TTC549 (cell line): ENCODE measurements at regions not wholly inside any gene's neighbourhood (a gene's known extent, or its start where the extent isn't known, plus 50 kb on each side); places are given as distances from the start of the nearest gene placed in this dataset.
"Not testable (repeated sequence)": the region's sequence is repeated elsewhere in the genome, so short reads cannot be mapped to it uniquely, and the experiment has no call there.

Experiments used
- FAIRE-seq: peaks from 2 replicates; lab custom pipeline; 2012; peaks lifted over from hg19 to GRCh38; lab: Jason Lieb, UNC

DNA sequence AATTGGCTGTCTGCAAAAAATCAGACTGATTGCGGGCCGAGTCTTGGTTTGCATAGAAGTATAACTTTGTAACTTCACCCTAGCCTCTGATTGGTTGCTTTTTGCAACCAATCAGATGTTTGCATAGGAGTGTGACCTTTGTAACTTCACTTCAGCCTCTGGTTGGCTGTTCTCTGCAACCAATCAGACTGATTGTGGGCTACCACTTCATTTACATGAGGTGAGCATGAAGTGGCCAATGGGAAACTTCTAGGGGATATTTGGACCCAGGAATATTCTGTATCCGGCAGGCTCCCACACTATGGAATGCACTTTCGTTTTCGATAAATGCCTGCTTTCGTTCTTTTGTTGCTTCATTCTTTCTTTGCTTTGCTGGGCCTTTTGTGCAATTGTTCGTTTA lies 667.7 kb downstream of the FAM133A start:
- not testable (repeated sequence) for FAIRE-seq

DNA sequence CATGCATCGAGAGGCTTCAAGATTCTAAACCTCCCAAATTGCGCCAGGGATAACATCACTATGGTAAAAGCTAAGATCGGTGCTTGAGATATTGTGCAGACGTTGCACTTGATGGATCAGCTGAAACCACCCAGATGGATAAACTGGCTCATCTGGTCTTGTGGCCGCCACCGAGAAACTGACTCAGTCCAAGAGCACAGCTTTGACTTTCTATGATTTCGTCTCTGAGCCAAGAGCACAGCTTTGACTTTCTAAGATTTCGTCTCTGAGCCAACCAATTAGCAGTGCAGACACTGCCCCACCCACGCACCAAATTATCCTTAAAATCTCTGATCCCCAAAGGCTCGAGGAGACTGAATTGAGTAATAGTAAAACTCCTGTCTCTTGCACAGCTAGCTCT lies 687.2 kb downstream of the FAM133A start:
- FAIRE-seq: no peak

DNA sequence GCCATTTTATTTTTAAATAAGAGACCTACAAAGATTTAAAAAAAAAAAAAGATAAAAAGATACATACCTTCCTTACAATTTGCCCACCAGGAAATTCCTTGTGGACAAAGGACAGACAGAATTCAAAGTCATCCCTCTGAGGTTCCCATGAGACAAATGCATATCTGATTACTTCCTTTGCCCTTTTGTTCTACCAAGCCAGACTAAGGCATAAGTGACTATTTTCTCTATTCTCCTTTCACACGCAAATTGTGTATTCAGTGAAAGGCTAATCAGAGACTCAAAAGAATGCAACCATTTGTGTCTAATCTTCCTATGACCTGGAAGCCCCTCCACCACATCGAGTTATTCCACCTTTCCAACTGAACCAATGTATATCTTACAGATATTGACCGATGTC lies 691.7 kb downstream of the FAM133A start:
- no peak for FAIRE-seq

DNA sequence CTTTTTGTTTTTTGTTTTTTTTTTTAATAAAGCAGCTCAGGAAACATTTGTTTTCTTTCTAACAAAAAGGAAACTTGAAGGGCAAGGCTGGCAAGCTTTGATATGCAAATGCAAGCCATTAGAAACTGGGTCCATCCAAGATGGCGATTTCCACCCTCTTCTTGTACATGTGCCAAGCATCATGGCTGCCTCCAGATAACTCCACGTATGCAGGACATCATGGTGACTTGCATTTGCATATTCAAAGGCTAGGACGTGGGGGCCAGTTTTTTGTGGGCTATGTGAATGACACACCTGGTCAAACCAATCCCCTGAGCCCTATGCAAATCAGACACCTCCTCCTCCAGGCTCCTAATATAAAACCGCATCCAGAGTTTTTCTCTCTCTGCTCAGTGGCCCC lies 692.6 kb downstream of the FAM133A start:
- no peak for FAIRE-seq

DNA sequence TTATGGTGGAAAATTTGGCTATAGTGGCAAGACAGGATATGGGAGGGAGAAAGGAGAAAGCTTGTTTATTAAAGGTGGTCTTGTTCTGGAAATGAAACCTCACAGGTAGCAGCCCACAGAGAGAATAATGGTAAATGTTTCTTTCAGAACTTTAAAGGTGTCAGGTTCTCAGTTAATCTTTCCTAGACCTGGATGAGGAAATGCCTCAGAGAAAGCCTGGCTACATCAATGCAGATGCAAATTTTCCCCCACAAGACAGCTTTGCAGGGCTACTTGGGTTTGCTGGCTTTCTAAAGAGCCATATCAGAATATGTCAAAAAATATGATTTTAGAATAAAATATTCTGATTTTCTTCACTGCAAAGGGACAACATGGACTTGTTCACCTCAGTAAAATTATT lies 715.0 kb downstream of the FAM133A start:
- no peak for FAIRE-seq

DNA sequence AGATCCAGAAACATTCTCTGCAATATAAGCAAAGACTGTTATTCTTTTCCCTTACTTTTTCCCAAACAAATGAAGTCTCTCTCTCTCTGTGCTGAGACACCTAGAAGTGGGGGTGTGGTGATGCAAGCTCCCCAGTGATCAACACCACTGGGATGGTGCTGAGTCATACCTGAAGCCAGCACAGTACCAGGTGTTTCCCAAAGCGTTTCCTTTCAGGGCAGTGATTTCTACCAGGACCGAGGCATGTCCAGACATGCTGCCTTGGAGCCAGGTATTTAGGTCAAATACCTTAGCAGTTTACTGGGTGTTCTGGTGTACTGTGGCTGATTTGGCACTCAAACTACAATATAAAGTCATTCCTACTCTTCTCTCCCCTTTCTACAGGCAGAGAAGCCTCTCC lies 726.5 kb downstream of the FAM133A start:
- no peak for FAIRE-seq

DNA sequence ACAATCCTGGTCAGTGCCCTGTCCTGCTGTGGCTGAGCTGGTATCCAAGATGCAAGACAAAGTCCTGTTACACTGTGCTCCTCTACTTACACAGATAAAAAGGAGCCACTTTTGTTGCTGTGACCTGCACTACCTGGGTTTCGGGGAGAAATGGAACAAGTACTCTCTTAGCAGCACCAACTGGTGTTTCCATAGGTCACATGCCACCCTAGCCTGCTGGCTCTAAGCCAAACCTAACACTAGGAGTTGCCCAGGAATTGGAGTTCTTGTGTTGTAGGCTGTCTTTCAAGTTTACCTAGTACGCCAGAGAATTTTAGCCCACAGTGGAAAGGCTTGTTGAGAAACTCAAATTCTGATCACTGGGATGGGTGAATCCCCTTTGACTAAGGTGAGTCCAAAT lies 727.4 kb downstream of the FAM133A start:
- no peak for FAIRE-seq

DNA sequence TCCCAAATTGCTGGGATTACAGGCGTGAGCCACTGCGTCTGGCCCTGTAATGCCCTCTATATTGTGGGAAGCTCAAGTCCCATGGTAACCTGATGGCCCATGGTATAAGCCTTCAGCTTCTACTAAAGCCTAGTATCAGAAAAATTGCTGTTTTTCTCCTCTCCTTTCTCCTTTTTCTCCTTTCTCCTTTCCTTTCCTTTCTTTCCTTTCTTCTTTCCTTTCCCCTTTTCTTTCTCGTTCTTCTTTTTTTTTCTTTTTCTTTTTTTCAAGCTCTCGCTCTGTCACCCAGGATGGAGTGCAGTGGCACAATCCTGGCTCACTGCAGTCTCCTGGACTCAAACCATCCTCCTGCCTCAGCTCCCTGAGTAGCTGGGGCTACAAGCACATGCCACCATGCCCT lies 740.7 kb downstream of the FAM133A start:
- no peak for FAIRE-seq

DNA sequence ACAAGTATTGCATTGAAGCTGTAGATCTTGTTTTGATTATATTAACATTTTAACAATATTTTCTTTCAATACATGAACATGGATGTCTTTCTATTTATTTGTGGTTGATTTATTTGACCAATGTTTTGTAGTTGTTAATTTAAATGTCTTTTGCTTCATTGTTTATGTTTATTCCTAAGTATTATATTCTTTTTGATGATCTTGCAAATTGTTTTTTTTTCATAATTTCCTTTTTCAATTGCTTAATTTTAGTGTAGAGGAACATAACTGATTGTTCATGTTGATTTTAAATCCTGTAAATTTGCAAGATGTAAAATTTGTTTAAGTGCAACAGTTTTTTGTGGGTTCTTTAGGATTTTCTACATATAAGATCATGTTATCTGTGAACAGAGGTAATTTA lies 744.1 kb downstream of the FAM133A start:
- FAIRE-seq: no peak

DNA sequence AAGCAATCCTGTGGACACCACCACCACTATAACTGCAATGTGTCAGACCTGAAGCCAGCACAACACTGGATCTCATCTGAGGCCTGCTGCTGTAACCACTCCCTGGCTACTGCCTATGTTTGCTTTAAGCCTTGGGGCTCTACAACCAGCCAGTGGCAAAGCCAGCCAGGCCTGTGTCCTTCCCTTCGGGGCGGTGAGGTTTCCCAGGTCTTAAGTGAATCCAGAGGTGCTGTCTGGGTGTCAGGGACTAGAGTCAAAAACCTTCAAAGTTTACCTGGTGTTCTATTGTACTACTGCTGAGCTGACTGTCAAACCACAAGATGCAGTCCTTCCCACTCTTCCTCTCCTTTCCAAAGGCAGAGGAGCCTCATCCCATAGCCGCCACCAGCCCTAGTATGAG lies 750.5 kb downstream of the FAM133A start:
- no peak for FAIRE-seq

DNA sequence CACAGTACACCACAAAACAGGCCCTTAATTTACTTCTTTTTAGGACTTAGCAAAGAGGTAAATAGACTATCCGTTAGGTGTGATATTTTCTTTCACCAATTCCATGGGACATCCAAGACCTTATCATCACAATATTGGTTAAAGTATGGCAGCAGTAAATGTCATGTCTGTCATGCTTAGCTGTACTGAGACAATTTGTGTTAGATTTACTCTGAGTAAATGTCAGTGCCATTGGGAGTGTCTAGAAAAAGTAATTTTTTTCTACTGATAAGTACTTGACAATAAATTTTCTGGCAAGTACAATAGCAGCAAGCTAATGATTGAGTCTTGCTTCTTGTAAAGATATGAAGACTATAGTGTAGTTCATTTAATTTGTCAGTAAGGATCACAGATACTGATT lies 756.1 kb downstream of the FAM133A start:
- FAIRE-seq: no peak

DNA sequence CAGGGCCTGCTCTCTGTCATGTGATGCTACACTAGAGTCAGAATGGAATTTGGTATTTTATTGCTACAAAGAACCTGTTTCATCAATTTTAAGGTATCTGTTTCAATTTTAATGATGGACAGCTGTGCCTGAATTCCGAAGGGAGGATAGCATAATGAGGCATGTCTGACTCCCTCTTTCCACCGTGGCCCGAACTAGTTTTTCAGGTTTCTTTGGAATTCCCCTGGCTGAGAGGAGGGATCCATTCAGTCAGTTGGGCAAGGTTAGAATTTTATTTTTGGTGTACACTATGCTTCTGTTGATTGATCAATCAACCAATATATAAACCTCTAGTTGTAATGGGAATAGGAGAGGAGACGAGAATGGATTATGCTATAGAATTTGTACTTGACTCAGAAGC lies 761.8 kb downstream of the FAM133A start:
- FAIRE-seq: no peak

DNA sequence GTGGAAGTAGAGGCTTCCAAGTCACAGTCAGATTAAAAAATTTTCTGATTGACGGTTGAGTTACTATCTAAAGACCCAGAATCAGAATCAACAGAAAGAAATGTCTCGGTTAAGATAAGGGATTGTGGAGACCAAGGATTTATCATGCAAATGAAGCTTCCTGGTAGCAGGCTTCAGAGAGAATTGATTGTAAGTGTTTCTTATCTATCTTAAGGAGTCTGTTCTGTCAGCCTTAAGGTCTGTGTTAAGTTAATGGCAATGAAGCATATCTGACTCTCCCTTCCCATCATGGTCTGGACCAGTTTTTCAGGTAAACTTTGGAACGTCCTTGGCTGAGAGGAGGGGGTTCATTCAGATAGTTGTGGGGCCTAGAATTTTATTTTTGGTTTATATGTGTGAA lies 780.2 kb downstream of the FAM133A start:
- FAIRE-seq: no peak

DNA sequence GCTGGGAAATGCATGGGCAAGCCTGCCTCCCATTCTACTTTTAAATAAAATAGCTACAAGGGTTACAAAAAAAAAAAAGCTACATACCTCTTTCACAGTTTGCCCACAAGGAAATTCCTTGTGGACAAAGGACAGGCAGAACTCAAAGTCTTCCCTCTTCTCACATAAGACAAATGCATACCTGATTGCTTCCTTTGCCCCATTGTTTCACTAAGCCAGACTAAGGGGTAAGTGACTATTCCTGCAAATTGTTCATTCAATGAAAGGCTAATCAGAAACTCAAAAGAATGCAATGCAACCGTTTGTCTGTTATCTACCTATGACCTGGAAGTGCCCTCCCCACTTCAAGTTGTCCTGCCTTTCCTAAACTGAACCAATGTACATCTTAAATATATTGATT lies 780.6 kb downstream of the FAM133A start:
- FAIRE-seq: no peak

DNA sequence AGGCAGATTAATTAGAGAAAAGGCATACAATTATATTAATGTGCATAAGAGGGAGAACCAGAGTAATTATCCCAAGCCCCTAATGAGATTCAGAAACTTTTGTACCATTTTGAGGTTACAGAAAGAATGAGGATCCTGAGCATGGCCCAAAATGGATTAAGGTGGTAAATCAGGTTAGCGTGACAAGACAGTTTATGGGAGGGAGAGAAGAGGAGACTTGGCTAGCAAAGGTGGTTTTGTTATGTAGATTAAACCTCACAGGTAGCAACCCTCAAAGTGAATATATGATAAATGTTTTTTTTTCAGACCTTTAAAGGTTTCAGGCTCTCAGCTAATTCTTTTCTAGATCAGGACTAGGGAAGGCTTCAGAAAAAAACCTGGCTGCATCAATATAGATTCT lies 781.8 kb downstream of the FAM133A start:
- FAIRE-seq: no peak

DNA sequence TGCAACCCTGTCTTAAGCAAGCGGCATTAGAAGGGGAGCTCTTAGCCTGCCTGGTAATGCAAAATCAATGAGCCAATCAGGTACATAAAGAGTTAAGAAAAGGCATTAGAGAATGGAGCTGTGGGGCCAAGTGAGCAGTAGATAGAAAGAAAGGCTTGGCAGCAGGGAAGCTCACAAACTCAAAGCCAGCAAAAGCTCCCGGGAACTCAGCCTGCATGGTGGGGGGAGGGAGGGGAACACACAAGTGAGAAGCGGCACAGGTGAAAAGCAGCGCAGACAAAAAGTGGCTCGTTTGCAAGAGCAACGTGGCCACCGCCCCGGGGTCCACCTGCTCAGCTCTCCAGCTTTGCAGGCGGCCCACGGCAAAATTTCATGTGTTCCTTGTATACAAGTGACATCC lies 818.5 kb downstream of the FAM133A start:
- no peak for FAIRE-seq

DNA sequence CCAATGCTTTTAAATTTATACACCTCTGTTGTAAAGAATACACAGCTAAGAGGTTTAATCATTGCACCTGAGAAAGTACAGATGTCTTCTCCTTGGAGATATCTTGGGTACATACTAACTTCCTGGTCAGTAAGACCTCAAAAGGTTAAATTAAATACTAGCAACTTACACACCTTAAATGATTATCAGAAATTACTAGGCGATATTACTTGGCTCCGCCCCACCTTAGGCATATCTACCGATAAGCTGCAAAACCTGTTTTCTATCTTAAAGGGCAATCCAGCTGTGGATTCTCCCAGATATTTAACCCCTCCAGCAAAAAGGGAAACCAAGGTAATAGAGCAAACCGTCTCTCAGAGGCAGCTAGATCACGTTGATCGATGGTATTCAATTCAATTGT lies 819.4 kb downstream of the FAM133A start:
- no peak for FAIRE-seq

DNA sequence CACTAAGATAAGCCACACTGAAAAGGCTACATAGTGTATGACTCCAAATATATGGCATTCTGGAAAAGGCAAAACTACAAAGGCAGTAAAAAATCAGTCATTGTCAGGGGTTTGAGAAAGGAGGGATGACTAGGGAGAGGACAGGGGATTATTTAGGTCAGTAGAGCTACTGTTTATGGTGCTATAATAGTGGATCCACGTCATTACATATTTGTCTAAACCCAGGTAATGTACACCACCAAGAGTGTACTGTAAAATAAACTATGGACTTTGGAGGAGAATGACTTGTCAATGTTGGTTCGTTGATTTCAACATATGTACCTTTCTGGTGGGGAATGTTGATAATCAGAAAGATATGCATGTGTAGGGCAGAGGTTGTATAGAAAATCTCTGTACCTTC lies 837.6 kb downstream of the FAM133A start:
- FAIRE-seq: no peak

DNA sequence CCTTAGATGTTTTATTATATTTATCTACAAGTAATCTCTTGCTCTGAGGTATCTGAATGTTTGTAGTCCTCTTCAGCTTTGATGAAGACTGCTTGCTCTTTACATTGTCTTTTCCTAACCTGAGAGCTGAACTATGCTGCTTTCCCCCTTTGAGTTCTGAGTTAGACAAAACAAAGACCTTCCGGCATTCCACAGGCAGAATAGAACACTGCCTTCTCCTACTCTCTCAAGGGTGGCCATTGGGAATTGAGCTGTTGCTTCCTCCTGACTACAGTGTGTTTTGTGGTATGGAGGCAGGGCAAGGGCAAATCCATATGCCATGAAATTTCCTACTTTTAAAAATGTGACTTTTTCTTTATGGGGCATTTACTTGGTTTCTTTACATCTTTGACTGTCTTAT lies 841.0 kb downstream of the FAM133A start:
- no peak for FAIRE-seq

DNA sequence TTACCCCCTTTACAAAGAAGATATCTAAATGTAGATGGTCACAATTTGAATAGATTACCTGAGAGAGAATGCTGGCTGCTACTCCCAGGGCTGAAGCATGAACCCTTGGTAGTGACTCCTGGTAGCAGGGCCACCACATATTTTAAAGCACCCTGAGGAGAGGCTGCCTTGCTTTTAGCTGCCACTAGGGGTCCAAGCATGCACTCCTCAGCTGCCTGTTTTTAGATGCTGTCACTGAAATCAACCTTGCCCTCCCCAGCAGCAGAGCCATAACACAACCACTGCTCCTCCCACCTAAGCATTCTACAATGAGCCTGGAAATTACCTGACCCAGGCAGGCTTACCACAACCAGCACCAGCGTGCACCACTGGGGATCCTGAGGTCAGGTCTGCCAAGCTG lies 850.9 kb downstream of the FAM133A start:
- no peak for FAIRE-seq

DNA sequence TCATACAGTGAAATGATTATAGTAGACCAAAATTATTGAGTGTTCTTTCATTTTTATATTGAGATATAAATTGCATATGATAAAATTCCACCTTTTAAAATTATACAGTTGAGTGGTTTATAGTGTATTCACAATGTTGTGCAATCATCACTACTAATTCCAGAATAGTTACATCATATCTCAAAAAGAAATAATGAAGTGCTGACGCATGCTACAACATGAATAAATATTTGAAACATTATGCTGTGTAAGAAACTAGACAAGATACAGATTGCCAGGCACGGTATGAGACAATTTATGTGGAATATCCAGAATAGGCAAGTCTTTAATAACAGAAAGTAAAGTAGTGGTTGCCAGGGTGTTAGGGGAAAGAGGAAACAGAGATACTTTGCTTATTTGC lies 871.7 kb downstream of the FAM133A start:
- FAIRE-seq: no peak

DNA sequence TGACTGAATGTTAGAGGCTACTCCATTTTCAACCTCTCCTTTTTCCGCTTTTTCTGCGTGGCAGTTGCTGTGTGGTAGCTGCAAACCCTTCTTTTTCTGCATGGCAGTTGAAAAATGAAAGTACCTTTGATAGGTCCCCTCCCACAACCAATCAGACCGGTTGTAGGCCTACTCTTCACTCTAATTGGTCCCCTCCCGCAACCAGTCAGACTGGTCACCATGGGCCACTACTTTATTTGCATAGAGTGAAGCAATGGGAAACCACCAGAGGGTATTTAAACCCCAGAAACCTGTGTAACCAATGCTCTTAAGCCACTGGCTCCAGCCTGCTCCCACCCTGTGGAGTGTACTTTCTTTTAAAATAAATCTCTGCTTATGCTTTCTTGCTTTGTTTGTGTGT lies 877.8 kb downstream of the FAM133A start:
- FAIRE-seq: no peak

DNA sequence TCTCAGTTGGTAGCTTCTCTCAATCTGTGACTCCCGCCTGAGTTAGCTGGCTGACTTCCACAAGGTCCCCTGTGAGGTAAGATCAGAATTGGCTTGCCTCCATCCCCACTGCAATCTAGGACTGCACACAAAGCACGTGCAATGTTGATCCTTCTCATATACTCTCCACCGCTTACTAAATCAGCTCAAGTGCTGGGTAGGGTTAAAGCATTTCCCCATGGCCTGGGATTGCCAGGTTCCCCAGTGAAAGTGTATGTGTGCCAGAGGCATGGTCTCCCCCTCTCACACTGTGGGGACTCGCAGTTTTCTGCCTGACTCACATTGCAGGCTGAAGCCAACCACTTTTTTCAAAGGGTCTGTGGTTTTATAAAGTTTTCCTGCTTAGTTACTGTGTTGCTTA lies 886.9 kb downstream of the FAM133A start:
- FAIRE-seq: no peak

DNA sequence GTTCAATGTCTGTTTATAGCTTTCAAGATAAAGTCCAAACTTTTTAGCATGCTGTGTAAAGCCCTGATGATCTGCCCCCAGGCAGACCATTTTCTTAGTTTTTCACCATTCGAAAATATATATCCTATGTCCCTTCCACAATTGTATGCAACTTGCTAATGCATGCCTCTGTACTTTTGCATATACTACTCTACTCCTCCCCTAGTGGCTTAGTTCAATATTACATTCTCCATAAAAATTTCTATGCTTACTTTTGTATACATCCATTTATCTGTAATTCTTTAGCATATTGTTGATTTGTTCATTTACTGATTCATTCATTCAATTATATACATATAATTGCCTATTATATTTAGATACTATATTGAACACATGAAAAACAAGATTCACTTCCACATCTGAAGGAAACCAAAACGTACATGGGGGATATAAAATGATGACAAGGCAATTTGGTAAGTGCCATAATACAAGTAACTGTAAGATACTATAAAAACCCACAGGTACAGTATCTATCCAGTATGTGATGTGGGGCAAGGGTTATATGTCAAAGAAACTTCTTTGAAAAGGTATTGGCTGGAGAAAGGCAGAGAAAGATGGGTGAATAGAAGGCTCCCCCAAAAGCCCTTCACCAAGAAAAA lies 902.5 kb downstream of the FAM133A start:
- no peak for FAIRE-seq

DNA sequence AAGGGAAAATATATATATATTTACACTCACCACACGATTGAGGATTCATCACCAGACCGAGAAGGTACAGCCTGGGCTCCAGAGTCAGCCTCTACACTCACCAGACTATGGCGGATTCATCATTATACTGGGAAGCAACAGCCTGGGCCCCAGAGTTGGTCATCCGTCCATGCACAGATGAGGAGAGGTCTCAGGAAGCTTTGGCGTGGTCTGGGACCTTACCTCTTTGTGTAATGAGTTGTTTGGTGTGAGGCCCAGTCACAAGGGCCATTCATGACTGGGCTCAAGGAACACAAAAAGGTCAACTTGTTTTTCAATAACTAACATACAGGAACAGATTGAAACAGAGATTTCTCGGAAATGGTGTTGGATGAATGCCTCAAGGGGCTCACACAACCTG lies 926.1 kb downstream of the FAM133A start:
- FAIRE-seq: no peak
